K562 (cell line): ENCODE measurements at regions not wholly inside any gene's neighbourhood (a gene's known extent, or its start where the extent isn't known, plus 50 kb on each side); places are given as distances from the start of the nearest gene placed in this dataset.

Source experiments
- BCLAF1 ChIP-seq, 2 experiments: fragments of 450-650 bp in 1 of 2; IDR thresholded peaks; 2 replicates each; pipeline ENCODE4 v1.6.1; 2011 to 2017; ENCODE audit warnings: low read depth in 2 of 2, antibody characterized with exemption in 1 of 2, borderline replicate concordance in 1 of 2, low read length in 1 of 2, mild to moderate bottlenecking in 1 of 2, mixed read lengths in 1 of 2; ENCODE audit not compliant: control insufficient read depth in 1 of 2
- BRD9 ChIP-seq: fragments of 450-650 bp; IDR thresholded peaks from 2 replicates; pipeline ENCODE4 v1.6.1; 2018; ENCODE audit warnings: low read depth; ENCODE audit not compliant: partially characterized antibody
- DACH1 ChIP-seq: fragments of 450-650 bp; IDR thresholded peaks from 2 replicates; pipeline ENCODE4 v1.6.1; 2018; ENCODE audit not compliant: partially characterized antibody
- FOXJ2 ChIP-seq: fragments of 200-800 bp; sonication (Bioruptor generic); IDR thresholded peaks from 2 replicates; pipeline ENCODE4 v1.6.1; 2016; ENCODE audit warnings: missing genetic modification characterization, missing compliant biosample characterization
- GTF2B ChIP-seq: IDR thresholded peaks from 2 replicates; pipeline ENCODE4 v1.6.1; 2011; ENCODE audit not compliant: insufficient read length; ENCODE audit errors: extremely low read depth
- HMG20A ChIP-seq: fragments of 450-650 bp; formaldehyde crosslinking; conservative IDR thresholded peaks from 2 replicates; pipeline ENCODE4 v1.4.0; 2020; ENCODE audit warnings: mild to moderate bottlenecking, mixed read lengths
- KAT7 ChIP-seq: sonication (generic); formaldehyde crosslinking; IDR thresholded peaks from 2 replicates; pipeline ENCODE4 v1.8.0; 2022; ENCODE audit warnings: missing genetic modification reagents, mild to moderate bottlenecking, borderline replicate concordance
- KDM1A ChIP-seq, 2 experiments: fragments of 450-650 bp; IDR thresholded peaks; 2 replicates each; pipeline ENCODE4 v1.6.1; 2016; ENCODE audit warnings: mild to moderate bottlenecking in 2 of 2
- POLR2H ChIP-seq: IDR thresholded peaks from 2 replicates; pipeline ENCODE4 v1.6.1; 2016; ENCODE audit warnings: missing genetic modification characterization, low read depth, mild to moderate bottlenecking, control low read depth, missing compliant biosample characterization, moderate library complexity
- SRSF1 ChIP-seq: fragments of 200-400 bp; formaldehyde crosslinking; IDR thresholded peaks from 2 replicates; pipeline ENCODE4 v1.6.1; 2017; ENCODE audit warnings: mild to moderate bottlenecking, low read depth, low read length, moderate library complexity
- WHSC1 ChIP-seq: IDR thresholded peaks from one replicate; pipeline ENCODE4 v1.6.1; 2012; ENCODE audit warnings: low read length, control low read depth, inconsistent platforms
- ZNF212 ChIP-seq: fragments of 450-650 bp; formaldehyde crosslinking; IDR thresholded peaks from 2 replicates; pipeline ENCODE4 v1.4.0; 2020; ENCODE audit warnings: mild to moderate bottlenecking
- ZNF431 ChIP-seq: sonication (generic); formaldehyde crosslinking; IDR thresholded peaks from 2 replicates; pipeline ENCODE4 v1.8.0; 2022; ENCODE audit warnings: mild to moderate bottlenecking, missing genetic modification reagents
- TF ChIP-seq, protein P1 (sequence below): fragments of 250-450 bp; sonication (Bioruptor Pico); IDR thresholded peaks from 2 replicates; pipeline ENCODE4 v1.8.0; 2022; ENCODE audit warnings: inconsistent platforms
- TF ChIP-seq, protein P2 (sequence below): fragments of 250-450 bp; sonication (Bioruptor Pico); IDR thresholded peaks from 2 replicates; pipeline ENCODE4 v1.4.0; 2020; ENCODE audit warnings: mild to moderate bottlenecking, moderate library complexity
- TF ChIP-seq, protein P3 (sequence below): fragments of 450-650 bp; IDR thresholded peaks from 2 replicates; pipeline ENCODE4 v1.6.1; 2016; ENCODE audit warnings: missing biosample characterization, missing genetic modification characterization

DNA sequence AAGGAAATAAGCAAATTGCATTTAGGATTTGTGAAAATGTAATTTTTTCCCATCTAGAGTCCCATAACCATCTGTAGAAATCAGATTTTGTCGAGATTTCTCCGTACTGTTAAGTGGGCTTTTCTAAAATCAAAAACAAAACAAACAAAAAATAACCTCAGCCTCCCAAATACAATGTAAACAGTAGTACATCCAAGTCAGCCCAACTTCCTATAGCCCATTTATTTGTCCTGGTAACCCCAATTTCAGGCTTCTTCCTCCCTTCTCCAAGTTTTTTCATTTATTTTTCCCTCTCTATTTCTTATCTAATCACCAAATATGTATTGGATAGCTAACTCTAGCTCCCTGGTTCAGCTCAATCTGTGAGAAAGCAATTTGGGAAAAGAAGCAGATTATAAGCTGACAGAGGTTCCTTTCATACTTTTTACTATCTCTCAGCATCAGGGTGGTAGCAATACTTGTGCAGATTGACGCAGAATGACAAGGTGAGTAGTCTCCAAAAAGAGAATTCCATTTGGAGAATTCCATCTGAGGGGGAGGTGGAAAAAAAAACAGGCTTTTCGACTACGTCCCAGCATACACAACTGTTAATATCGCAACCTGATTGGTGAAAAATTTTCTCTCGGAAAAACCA, 132.6 kb upstream of the BTN3A2 start (continued):
- TF ChIP-seq, protein P1, sequence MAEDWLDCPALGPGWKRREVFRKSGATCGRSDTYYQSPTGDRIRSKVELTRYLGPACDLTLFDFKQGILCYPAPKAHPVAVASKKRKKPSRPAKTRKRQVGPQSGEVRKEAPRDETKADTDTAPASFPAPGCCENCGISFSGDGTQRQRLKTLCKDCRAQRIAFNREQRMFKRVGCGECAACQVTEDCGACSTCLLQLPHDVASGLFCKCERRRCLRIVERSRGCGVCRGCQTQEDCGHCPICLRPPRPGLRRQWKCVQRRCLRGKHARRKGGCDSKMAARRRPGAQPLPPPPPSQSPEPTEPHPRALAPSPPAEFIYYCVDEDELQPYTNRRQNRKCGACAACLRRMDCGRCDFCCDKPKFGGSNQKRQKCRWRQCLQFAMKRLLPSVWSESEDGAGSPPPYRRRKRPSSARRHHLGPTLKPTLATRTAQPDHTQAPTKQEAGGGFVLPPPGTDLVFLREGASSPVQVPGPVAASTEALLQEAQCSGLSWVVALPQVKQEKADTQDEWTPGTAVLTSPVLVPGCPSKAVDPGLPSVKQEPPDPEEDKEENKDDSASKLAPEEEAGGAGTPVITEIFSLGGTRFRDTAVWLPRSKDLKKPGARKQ (CRISPR knock-in tag): no peak
- TF ChIP-seq ZNF431 (CRISPR knock-in tag) (no peak), HMG20A (CRISPR knock-in tag) (no peak), GTF2B (no peak), FOXJ2 (no peak), DACH1 (no peak), BCLAF1 (IDR thresholded peaks at IDR 0.05; ENCODE audit: borderline replicate concordance in 1 of 2, control insufficient read depth in 1 of 2, low read depth in 2 of 2, low read length in 1 of 2) (0 out of 4 replicates have a peak, but pooled peaks of 1 of the 2 experiments have one; percentile 32), SRSF1 (no peak), KAT7 (CRISPR knock-in tag) (0 out of 2 replicates have a peak, but pooled peaks have one; percentile 4), KDM1A (IDR thresholded peaks at IDR 0.05) (peak in 1 of 2 experiments; percentile 46; a peak in 3 of 4 replicates), POLR2H (tag) (peak; percentile 15; the same call in 1 of the 2 replicates), BRD9 (no peak), ZNF212 (no peak), WHSC1 (no peak)
- TF ChIP-seq, protein P2, sequence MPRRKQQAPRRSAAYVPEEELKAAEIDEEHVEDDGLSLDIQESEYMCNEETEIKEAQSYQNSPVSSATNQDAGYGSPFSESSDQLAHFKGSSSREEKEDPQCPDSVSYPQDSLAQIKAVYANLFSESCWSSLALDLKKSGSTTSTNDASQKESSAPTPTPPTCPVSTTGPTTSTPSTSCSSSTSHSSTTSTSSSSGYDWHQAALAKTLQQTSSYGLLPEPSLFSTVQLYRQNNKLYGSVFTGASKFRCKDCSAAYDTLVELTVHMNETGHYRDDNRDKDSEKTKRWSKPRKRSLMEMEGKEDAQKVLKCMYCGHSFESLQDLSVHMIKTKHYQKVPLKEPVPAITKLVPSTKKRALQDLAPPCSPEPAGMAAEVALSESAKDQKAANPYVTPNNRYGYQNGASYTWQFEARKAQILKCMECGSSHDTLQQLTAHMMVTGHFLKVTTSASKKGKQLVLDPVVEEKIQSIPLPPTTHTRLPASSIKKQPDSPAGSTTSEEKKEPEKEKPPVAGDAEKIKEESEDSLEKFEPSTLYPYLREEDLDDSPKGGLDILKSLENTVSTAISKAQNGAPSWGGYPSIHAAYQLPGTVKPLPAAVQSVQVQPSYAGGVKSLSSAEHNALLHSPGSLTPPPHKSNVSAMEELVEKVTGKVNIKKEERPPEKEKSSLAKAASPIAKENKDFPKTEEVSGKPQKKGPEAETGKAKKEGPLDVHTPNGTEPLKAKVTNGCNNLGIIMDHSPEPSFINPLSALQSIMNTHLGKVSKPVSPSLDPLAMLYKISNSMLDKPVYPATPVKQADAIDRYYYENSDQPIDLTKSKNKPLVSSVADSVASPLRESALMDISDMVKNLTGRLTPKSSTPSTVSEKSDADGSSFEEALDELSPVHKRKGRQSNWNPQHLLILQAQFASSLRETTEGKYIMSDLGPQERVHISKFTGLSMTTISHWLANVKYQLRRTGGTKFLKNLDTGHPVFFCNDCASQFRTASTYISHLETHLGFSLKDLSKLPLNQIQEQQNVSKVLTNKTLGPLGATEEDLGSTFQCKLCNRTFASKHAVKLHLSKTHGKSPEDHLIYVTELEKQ (CRISPR knock-in tag): no peak
- TF ChIP-seq, protein P3, sequence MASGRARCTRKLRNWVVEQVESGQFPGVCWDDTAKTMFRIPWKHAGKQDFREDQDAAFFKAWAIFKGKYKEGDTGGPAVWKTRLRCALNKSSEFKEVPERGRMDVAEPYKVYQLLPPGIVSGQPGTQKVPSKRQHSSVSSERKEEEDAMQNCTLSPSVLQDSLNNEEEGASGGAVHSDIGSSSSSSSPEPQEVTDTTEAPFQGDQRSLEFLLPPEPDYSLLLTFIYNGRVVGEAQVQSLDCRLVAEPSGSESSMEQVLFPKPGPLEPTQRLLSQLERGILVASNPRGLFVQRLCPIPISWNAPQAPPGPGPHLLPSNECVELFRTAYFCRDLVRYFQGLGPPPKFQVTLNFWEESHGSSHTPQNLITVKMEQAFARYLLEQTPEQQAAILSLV: no peak
